Tibial nerve (tissue), 3 donors: ENCODE measurements at regions not wholly inside any gene's neighbourhood (a gene's known extent, or its start where the extent isn't known, plus 50 kb on each side); places are given as distances from the start of the nearest gene placed in this dataset.

ENCODE experiments used
- POLR2A ChIP-seq, 2 donors: fragments of 450-650 bp; IDR thresholded peaks; one replicate each; pipeline ENCODE4 v1.6.1; 2017; ENCODE audit warnings: antibody characterized with exemption in 2 of 2, mild to moderate bottlenecking in 2 of 2, moderate library complexity in 2 of 2
- TF ChIP-seq, protein P1 (sequence below), 5 experiments: fragments of 200-600 bp in 3 of 5; fragments of 450-650 bp in 2 of 5; sonication (generic) in 3 of 5; IDR thresholded peaks; one replicate each; pipeline ENCODE4 v1.5.1; 2016 to 2019; ENCODE audit warnings: antibody characterized with exemption in 5 of 5, mild to moderate bottlenecking in 3 of 5, moderate library complexity in 2 of 5

- no peak for TF ChIP-seq POLR2A (IDR thresholded peaks at IDR 0.05)
- TF ChIP-seq, protein P1, sequence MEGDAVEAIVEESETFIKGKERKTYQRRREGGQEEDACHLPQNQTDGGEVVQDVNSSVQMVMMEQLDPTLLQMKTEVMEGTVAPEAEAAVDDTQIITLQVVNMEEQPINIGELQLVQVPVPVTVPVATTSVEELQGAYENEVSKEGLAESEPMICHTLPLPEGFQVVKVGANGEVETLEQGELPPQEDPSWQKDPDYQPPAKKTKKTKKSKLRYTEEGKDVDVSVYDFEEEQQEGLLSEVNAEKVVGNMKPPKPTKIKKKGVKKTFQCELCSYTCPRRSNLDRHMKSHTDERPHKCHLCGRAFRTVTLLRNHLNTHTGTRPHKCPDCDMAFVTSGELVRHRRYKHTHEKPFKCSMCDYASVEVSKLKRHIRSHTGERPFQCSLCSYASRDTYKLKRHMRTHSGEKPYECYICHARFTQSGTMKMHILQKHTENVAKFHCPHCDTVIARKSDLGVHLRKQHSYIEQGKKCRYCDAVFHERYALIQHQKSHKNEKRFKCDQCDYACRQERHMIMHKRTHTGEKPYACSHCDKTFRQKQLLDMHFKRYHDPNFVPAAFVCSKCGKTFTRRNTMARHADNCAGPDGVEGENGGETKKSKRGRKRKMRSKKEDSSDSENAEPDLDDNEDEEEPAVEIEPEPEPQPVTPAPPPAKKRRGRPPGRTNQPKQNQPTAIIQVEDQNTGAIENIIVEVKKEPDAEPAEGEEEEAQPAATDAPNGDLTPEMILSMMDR (IDR thresholded peaks at IDR 0.05) = no peak
Observed at GRCh38 chr12:92233346-92234015, 87.8 kb upstream of the BTG1 start.
